PC-3 (cell line): ENCODE measurements at regions not wholly inside any gene's neighbourhood (a gene's known extent, or its start where the extent isn't known, plus 50 kb on each side); places are given as distances from the start of the nearest gene placed in this dataset.

Experiments
- ATAC-seq: fragments of 200-7000 bp; cut with Tn5 transposase; 2 replicates; pipeline ENCODE4 v1.9.1; 2020; ENCODE audit warnings: mild to moderate bottlenecking, moderate library complexity
- BruUV-seq: library from RNA; stranded (reverse); fragments of 400-500 nt; replicated peaks from 2 replicates; lab custom pipeline; 2021; lab: Mats Ljungman, UMichigan
- CTCF ChIA-PET: fragments of 300-600 bp; sonication (Branson Sonifier 250); formaldehyde crosslinking; loops from one replicate; lab custom pipeline; 2022; ENCODE audit warnings: antibody characterized with exemption; lab: Charles Lee
- POLR2A ChIA-PET: fragments of 300-600 bp; sonication (Branson Sonifier 250); formaldehyde crosslinking; loops from one replicate; lab custom pipeline; 2022; ENCODE audit warnings: antibody characterized with exemption; ENCODE audit not compliant: unreplicated experiment; lab: Charles Lee
- DNase-seq: peaks from one replicate; pipeline ENCODE4 v3.0.0-alpha.2; 2015
- H2AFZ ChIP-seq: fragments of 300-600 bp; sonication (generic); 2 replicates; pipeline ENCODE4 v1.6.0; 2016; ENCODE audit warnings: antibody characterized with exemption, low read length
- H3F3A ChIP-seq: fragments of 300-600 bp; sonication (generic); one replicate; pipeline ENCODE4 v1.6.0; 2017; ENCODE audit warnings: antibody characterized with exemption, low read length, control low read depth, mild to moderate bottlenecking; ENCODE audit not compliant: unreplicated experiment
- H3K27ac ChIP-seq: fragments of 300-600 bp; sonication (generic); 2 replicates; pipeline ENCODE4 v1.5.1; 2016; ENCODE audit warnings: mild to moderate bottlenecking, low read length
- H3K27me3 ChIP-seq: fragments of 300-600 bp; sonication (generic); 2 replicates; pipeline ENCODE4 v1.6.1; 2016; ENCODE audit warnings: low read length, mixed read lengths
- H3K36me3 ChIP-seq: fragments of 300-600 bp; sonication (generic); 2 replicates; pipeline ENCODE4 v1.6.1; 2016; ENCODE audit warnings: low read depth, mixed run types, low read length, mixed read lengths
- H3K4me1 ChIP-seq: fragments of 300-600 bp; sonication (generic); 2 replicates; pipeline ENCODE4 v1.5.1; 2016; ENCODE audit warnings: low read length; ENCODE audit not compliant: insufficient read depth
- H3K4me2 ChIP-seq: fragments of 300-600 bp; sonication (generic); 2 replicates; pipeline ENCODE4 v1.6.0; 2016; ENCODE audit warnings: low read length
- H3K4me3 ChIP-seq: fragments of 300-600 bp; sonication (generic); 2 replicates; pipeline ENCODE4 v1.5.1; 2016; ENCODE audit warnings: mild to moderate bottlenecking, low read length, mixed read lengths
- H3K79me2 ChIP-seq: fragments of 300-600 bp; sonication (generic); 2 replicates; pipeline ENCODE4 v1.6.1; 2017; ENCODE audit warnings: low read length, mixed read lengths
- H3K9ac ChIP-seq: fragments of 300-600 bp; sonication (generic); 2 replicates; pipeline ENCODE4 v1.6.0; 2016; ENCODE audit warnings: mild to moderate bottlenecking, low read length
- H3K9me2 ChIP-seq: fragments of 300-600 bp; sonication (generic); replicated peaks from 2 replicates; pipeline ENCODE4 v1.6.1; 2016; ENCODE audit warnings: mixed run types, low read length, mixed read lengths
- H3K9me3 ChIP-seq: fragments of 300-600 bp; sonication (generic); 2 replicates; pipeline ENCODE4 v1.6.1; 2016; ENCODE audit warnings: low read length, mixed read lengths
- H4K20me1 ChIP-seq: fragments of 300-600 bp; sonication (generic); 2 replicates; pipeline ENCODE4 v1.6.1; 2016; ENCODE audit warnings: low read length, mixed read lengths
- EZH2 ChIP-seq: fragments of 300-600 bp; sonication (generic); IDR thresholded peaks from one replicate; pipeline ENCODE4 v1.6.1; 2017; ENCODE audit warnings: antibody characterized with exemption, mild to moderate bottlenecking, low read length; ENCODE audit not compliant: unreplicated experiment
- EZH2phosphoT487 ChIP-seq: fragments of 300-600 bp; sonication (generic); IDR thresholded peaks from 2 replicates; pipeline ENCODE4 v1.6.1; 2018; ENCODE audit warnings: mild to moderate bottlenecking, antibody characterized with exemption, low read length, borderline replicate concordance
- intact Hi-C: fragments of 100-400 bp; cut with micrococcal nuclease; formaldehyde crosslinking; loops from 2 replicates; pipeline ENCODE4 v1.9.0; 2023
- TF ChIP-seq, protein P1 (sequence below): fragments of 300-600 bp; sonication (generic); conservative IDR thresholded peaks from 2 replicates; pipeline ENCODE4 v1.5.1; 2017; ENCODE audit warnings: antibody characterized with exemption, low read depth, mild to moderate bottlenecking, low read length

DNA sequence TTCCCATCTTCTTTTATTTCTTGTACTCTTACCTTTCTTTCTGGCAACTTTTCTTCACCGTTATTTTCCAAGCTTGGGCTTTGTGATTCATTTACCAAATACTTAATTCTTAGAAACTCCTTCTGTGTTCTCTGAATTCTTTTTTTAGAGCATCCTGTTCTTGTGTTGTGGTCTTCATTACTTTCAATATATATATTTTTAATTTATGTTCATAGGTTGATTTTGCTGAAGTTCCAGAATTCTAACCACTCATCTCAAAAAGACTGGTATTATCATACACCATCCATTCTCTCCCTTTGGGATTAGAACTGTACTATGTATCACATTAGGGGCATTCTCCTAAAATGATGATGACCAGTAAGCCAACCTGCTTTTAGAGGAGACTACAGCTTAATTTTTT lies 362.3 kb upstream of the CBLB start:
- Histone ChIP-seq H3K27me3 (no peaks in the 10 kb centered on the region), H3K9me2 (no peaks in the 10 kb centered on the region), H4K20me1 (no peaks in the 10 kb centered on the region), H3K4me1 (no peaks in the 10 kb centered on the region), H3K79me2 (no peaks in the 10 kb centered on the region), H3F3A (no peaks in the 10 kb centered on the region), H2AFZ (no peak overlapping the region), H3K9ac (no peak overlapping the region), H3K9me3 (no peaks in the 10 kb centered on the region), H3K4me3 (no peak overlapping the region), H3K27ac (no peak overlapping the region), H3K36me3 (no peaks in the 10 kb centered on the region), H3K4me2 (no peak overlapping the region)
- intact Hi-C loops, result no loop called here
- ATAC-seq (no peak), DNase-seq (no peak)
- BruUV-seq, result no TSS peak
- POLR2A ChIA-PET, result interaction anchor here (0.6 kb wide), 1 partner anchor 809 kb away, joined by 6 read pairs; no protein-coding TSS in a partner anchor
- CTCF ChIA-PET, result no interaction called here
- TF ChIP-seq, protein P1, sequence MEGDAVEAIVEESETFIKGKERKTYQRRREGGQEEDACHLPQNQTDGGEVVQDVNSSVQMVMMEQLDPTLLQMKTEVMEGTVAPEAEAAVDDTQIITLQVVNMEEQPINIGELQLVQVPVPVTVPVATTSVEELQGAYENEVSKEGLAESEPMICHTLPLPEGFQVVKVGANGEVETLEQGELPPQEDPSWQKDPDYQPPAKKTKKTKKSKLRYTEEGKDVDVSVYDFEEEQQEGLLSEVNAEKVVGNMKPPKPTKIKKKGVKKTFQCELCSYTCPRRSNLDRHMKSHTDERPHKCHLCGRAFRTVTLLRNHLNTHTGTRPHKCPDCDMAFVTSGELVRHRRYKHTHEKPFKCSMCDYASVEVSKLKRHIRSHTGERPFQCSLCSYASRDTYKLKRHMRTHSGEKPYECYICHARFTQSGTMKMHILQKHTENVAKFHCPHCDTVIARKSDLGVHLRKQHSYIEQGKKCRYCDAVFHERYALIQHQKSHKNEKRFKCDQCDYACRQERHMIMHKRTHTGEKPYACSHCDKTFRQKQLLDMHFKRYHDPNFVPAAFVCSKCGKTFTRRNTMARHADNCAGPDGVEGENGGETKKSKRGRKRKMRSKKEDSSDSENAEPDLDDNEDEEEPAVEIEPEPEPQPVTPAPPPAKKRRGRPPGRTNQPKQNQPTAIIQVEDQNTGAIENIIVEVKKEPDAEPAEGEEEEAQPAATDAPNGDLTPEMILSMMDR, result no peak
- no peak for TF ChIP-seq EZH2

DNA sequence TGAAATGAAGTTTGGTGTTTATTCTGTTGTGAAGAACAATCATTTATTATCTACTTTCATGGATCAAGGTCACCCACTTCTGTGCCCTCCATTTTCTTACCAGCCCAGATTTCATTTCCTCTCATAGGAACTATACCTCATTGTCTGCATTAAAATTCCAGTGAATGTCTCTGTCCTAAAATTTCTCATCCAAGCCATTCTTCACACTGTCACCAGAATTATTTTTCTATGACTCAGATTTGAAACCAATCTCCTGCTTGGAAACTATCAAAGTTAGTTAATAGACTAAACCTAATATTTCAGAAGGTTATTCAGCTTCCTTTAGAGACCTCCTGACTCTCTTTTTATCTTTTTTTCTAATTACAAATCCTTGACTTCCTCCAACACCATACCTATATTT lies 364.1 kb upstream of the CBLB start:
- Histone ChIP-seq H3K4me3 (no peak overlapping the region), H3K9ac (no peak overlapping the region)

DNA sequence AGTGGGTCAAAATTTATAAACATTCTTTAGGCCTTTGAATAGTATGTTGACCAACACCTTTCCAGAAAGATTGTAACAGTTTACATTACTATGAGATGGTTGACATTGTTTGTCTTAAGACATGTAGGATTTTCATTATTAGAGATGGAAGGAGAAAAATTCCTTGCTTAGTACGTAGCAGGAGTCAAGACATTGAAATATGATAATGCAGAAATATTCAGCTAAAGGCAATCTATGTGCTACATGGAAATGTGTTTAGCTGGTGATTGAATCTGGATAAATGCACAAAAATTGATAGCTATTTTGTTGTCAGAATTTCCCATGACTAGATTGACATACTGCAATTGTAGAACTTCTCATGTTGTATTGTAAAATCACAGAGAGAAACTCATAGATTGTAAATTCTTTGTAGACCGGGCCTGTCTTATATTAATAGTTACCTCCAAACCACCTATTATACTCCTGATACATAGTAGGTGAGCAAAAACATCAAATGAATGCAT lies 370.4 kb upstream of the CBLB start:
- ChIA-PET CTCF (no interaction called here), POLR2A (no interaction called here)
- BruUV-seq, result no TSS peak
- Histone ChIP-seq H3K4me1 (no peaks in the 10 kb centered on the region), H3K9me3 (no peaks in the 10 kb centered on the region), H4K20me1 (no peaks in the 10 kb centered on the region), H3F3A (no peaks in the 10 kb centered on the region), H2AFZ (no peak overlapping the region), H3K79me2 (no peaks in the 10 kb centered on the region), H3K9ac (no peak overlapping the region), H3K4me3 (no peak overlapping the region), H3K9me2 (no peaks in the 10 kb centered on the region), H3K4me2 (no peak overlapping the region), H3K36me3 (no peaks in the 10 kb centered on the region), H3K27ac (no peak overlapping the region), H3K27me3 (no peaks in the 10 kb centered on the region)
- DNase-seq, result no peak
- no peak for ATAC-seq
- intact Hi-C loops, result no loop called here
- TF ChIP-seq EZH2 (no peak), EZH2phosphoT487 (no peak)
- TF ChIP-seq, protein P1, result no peak

More for the DNA sequence above, 364.1 kb upstream of the CBLB start:
- no peaks in the 10 kb centered on the region for H3K27me3 ChIP-seq
- no peaks in the 10 kb centered on the region for H3F3A ChIP-seq
- CTCF ChIA-PET, result no interaction called here
- no peak for TF ChIP-seq EZH2phosphoT487
- TF ChIP-seq, protein P1, result no peak
- no peak for TF ChIP-seq EZH2
- H2AFZ ChIP-seq, result no peak overlapping the region
- POLR2A ChIA-PET, result no interaction called here
- H3K9me2 ChIP-seq, result no peaks in the 10 kb centered on the region
- H3K9me3 ChIP-seq, result no peaks in the 10 kb centered on the region
- H3K4me2 ChIP-seq, result no peak overlapping the region
- intact Hi-C loops, result no loop called here
- no peak overlapping the region for H3K27ac ChIP-seq
- H3K4me1 ChIP-seq, result no peaks in the 10 kb centered on the region
- DNase-seq (no peak), ATAC-seq (no peak)
- no peaks in the 10 kb centered on the region for H3K79me2 ChIP-seq
- no TSS peak for BruUV-seq
- H3K36me3 ChIP-seq, result no peaks in the 10 kb centered on the region
- H4K20me1 ChIP-seq, result no peaks in the 10 kb centered on the region
